G401 (cell line): ENCODE measurements at regions not wholly inside any gene's neighbourhood (a gene's known extent, or its start where the extent isn't known, plus 50 kb on each side); places are given as distances from the start of the nearest gene placed in this dataset.

ENCODE experiments used
- DNase-seq: peaks from one replicate; pipeline ENCODE4 v3.0.0-alpha.2; 2015; ENCODE audit warnings: low spot score
- in situ Hi-C: cut with HindIII; loops from 2 replicates; pipeline ENCODE4 v1.10.0; 2016; ENCODE audit warnings: low sequenced_read_pairs, mixed read lengths

GRCh38 chr10:129410688-129411392 lies 56.2 kb upstream of the MGMT start:
- DNase-seq = peak; percentile 84
- in situ Hi-C loops = no loop called here

GRCh38 chr10:129411393-129411705 lies 55.7 kb upstream of the MGMT start:
- no peak for DNase-seq
- in situ Hi-C loops = no loop called here

- no peak for DNase-seq
- in situ Hi-C loops = no loop called here
These were observed 55.3 kb upstream of the MGMT start for GRCh38 chr10:129411772-129412171.

DNA sequence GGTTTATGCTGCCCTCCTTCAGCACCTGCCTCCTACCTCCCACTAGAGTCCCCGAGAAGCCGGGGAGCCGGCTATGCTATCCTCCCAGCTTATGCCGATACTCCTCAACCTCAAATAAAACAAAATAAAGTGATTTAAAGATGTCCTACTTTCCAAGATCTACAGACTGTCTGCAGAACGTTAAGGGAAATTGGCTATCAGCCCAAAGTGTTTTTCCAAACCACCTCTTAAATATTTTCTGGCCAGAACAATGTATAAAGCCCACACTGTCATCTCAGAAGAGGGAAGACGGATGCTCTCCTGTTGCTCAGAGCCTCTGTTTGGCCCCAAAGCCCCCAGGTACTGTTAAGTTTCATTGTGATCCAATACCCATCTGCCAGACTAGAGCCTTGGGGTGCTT lies 54.0 kb upstream of the MGMT start:
- no peak for DNase-seq

GRCh38 chr10:129415215-129416140 lies 51.6 kb upstream of the MGMT start:
- in situ Hi-C loops = no loop called here
- DNase-seq = no peak

More for the DNA sequence above, 54.0 kb upstream of the MGMT start:
- in situ Hi-C loops = no loop called here

DNA sequence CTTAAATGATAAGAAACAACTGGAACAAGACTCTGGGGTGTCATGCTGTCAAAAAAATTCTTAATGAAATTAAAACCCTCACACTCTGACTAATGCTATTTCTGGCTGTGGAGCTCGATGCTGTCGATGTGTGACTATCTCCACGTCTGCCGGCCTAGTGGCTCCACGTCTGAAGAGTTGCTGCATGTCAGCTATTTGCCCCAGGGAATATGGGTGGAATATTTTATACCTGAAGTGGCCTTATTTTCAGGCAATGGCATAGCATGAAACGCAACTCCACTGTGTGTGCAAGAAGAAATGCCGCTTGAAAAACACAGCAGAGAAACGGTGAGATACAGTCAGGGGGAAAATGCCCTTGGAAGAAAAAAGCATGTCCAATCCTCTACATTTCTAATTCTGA lies 50.9 kb upstream of the MGMT start:
- in situ Hi-C loops = no loop called here

DNA sequence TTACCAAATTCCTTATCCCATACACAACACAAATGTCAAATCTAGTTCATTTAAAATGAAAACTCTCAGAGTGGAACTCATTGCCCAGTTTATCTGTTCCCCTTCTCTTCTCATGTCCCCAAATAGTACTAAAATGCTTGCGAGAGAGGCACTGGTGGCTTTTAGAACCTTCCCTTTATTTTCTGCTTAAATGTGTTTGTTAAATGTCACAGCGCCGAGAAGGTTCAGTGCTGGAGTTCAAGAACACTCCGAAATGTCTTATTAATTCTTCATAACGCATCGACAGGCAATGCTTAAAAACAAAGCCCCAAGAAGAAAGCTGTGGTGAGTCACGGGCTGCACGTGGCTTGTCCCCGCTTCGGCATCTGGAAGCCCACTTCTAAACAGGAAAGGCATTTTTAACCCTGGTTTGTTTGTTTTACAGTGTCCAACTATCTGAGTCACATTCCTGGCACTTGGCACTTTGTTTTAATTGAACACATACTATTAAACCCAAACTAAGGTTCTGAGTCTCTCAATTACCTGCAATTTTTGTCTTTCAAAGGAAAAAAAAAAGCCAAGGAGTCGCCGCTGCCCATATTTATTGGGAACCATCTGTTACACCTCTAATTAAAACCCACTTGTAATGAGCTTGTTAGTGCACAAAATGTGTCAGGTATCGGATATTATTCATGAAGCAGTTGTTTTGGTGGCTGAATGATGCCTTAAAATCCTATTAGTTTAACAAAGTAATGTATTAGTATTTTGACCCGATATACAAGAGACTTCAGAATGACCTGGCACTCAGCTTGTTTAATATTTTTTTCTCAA lies 49.9 kb upstream of the MGMT start:
- DNase-seq = no peak
- in situ Hi-C loops = no loop called here

More for the DNA sequence above, 50.9 kb upstream of the MGMT start:
- DNase-seq = no peak
